ENCODE measurements at regions not wholly inside any gene's neighbourhood (a gene's known extent, or its start where the extent isn't known, plus 50 kb on each side); places are given as distances from the start of the nearest gene placed in this dataset.

DNA sequence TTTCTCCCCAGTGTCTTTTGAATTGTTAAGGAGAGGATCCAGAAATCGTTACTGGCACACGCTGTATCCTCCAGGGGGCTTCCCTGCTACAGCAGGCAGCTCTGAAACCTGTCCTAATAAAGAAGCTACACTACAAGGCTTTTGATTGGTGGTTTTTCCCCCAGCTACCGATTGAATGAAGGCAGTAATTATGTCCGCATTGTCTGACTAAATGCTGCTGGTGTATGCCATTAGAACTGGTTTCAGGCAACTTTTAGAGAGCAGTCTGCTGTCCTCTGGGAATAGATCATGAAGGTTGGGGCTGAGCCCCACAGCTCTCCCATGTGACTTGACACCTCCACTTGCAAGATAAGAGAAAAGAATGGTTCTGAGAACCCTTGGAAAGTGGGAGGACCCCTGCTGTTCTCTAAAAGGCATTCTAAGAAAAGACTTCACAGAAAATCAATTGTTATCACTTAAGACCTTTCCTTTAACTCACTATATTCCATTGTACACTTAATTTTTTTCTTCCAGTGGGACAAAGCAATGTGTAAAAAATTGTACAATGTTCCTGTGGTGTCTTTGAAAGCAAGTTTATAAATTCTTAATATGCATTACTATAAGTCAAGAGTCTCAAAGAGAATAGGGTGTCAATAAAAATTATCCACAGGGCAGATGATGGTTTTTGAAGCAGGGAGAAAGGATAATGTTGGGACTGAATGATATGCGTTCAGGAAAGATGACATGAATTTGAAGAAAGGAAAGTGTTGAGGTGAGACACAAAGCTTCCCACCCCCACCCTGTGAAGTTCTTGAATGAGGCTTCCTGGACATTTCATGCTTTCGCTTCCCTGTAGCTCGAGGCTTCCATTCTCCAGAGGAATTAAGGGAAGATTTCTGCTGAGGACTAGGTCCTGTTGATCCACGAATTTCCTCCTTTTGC, 53.0 kb upstream of the DAZL start:
- Histone ChIP-seq H3K4me3 (no peak overlapping the region), H3K27ac (no peak overlapping the region)

DNA sequence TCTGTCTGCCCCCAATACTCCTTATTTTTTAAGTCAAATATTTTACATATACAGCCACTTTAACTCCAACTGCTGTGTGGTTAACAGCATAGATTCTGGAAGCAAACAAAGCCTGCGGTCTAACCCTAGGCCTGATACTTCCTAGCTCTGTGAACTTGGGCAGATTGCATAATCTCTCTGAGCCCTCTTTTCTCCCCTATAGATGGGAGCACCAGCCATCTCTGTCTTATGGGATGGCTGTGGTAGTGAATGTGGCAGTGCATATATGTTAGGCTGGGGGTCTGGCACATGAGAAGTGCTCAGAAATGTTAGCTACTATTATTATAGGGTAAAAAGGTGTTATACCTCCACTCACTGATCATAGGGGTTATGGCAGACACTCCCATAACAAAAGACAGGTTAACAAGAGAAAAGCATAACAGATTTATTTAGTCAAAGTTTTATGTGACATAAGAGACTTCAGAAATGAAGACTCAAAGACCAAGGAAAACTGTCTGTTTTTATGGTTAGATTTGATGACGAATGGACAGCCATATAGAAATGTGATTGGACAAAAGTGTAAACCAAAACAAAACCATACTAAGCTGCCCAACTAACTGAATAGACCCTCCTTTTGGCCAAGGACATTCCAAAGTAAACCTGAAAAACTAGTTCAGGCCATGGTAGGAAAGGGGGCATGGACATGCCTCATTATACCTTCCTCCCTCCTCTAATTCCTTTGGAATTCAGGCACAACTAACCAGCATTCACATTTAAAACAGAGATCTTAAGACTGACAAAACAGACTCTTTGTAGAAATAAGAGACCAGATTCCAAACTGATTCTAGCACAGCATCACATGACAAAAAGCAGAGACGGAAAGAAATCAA, 53.9 kb upstream of the DAZL start:
- Histone ChIP-seq H3K4me3 (no peak overlapping the region), H3K27ac (no peak overlapping the region)

DNA sequence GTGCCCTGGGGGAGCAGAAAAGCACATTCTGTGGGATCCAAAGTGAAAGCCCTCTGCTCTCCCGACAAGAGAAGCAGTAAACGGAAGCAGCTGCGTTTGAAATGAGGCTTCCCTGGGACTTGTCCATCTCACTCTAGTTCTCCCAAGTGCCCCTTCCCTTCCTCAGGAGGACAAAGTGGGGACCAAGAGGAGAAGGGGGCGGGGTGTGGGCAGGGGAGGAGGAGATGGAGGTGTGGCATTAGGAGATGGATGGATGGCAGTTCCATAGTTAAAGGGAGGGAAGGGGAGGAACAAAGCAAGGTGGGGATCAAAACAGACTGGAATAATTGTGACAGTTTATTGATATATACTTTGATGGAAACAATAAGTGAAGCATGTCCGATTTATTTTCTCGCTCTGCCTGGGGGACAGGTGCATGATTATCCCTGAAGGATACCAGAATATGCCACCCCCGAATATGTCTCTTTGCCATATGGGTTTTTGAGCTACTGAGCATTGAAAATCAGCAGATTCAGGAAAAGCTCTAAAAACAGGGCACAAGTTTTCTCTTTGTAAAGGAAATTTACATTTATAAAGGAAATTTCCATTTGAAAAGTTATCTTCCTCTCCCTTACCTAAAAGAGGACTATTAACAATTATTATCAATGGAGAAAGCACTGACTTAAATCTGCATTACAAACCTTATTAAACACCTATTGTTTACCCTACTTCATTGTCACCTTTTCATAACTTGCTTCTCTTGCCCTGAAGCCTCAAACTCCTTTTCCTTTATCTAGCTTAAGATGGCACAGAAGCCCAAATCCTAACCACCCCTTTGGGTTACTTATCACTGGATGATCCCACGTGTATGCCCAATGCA, 58.9 kb upstream of the DAZL start:
- Histone ChIP-seq H3K27ac (no peak overlapping the region), H3K4me3 (no peak overlapping the region)

DNA sequence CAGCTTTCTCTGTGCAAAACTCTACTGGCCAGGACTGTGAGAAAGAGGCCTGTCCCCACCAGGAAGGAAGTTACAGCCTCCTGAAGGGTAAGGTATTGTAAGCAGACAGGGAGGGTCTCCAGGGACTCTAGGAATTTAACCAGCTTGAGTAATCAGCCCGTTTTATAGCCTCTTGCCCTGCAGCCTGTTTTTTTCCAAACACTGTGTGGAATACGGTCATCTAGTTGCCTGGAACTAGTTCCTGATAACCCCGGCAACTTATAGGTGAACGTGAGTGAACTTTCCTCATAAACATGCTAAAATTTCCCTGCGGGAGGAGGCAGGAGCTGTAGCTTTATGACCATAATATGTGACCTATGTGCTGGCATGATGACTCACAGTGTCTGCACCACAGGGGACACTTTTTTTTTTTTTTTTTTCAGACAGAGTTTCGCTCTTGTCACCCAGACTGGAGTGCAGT, 60.1 kb upstream of the DAZL start:
- H3K4me3 ChIP-seq, result no peak overlapping the region
- H3K27ac ChIP-seq, result no peak overlapping the region

DNA sequence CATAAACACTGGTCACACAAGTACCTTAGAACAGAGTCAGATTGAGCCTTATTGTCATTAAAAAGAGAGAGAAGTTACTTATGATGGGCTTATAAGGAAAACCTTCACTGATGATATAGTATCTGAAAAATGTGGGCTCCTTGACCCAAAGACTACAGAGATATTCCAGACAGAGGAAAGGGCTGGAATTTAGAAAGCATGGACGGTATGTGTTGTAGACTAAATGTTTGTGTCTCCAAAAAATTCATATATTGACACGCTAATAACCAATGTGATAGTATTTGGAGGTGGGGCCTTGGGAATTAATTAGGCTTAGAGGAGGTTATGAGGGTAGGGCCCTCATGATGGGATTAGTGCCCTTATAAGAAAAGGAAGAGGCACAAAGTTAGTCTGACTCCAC, 61.0 kb upstream of the DAZL start:
- Histone ChIP-seq H3K4me3 (no peak overlapping the region), H3K27ac (no peak overlapping the region)

DNA sequence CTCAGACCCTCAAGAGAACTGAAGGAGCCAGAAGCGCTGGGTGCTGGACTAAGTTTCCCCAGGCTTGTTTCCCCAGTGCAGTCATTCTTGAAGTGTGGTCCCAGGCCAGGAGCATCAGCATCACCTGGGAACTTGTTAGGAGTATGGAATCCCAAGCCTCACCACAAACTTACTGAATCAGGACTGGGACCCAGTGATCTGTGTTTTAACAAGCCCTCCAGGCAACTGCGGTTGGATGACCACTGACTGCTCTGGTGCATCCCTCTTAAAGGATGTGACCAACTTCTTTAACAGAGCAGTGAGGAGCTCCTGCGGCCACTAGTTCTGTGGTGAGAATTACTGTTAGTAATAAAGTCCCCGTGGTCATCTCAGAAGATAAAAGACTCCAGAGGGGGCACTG, 62.4 kb upstream of the DAZL start:
- Histone ChIP-seq H3K27ac (no peak overlapping the region), H3K4me3 (no peak overlapping the region)

DNA sequence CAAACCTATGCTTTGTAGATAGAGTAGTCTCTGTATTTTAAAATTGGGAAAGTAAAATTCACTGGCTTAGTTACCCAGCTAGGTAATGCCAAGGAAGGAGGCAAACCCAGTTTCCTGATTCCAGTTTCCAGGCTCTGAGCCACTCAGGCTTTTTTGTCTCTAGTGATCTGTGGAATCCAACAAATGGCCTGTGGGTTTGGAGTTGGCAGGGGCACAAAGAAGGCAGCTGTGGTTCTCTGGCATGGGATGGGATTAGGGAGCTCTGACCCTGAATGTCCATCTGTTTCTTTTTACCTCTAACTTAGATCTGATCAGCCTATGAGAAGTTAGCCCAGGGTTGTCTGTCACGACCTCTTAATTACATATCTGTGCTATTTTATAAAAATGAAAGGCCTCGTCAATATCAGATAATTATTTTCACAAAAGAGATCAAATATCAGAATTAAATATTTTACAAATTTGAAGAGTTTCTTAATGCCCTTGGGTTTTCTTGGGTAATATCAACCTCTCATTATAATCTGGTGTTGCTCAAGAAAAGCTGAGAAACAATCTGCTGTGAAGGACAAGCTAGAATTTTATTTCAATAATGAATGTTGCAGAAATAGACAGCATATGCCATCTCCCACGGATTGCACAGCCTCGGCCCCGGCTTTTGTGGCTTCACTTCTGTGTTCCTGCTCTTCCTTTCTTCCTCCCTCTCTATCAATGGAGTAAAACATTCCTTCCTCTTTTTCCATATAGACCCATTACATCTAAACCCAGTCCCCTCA, 63.7 kb upstream of the DAZL start:
- H3K27ac ChIP-seq, result no peak overlapping the region
- H3K4me3 ChIP-seq, result no peak overlapping the region

DNA sequence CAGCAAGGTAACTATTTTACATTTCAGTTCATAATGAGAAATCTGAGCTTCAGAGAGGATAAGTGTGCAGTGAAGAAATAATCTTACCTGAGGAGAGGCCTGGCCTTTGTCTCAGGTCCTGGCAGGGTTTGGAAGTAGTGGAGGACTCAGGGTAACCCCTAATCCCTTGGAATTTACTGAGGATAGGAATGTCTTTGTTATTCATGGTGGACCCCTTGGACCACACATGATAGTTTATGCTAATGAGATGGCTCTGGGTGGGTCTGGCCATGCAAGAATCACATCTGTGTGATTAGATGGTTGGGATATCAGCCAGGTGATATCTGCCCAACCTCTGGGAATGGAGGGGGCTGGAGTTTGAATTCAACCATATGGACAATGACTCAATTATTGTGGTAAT, 65.0 kb upstream of the DAZL start:
- H3K4me3 ChIP-seq, result no peak overlapping the region
- H3K27ac ChIP-seq, result no peak overlapping the region

DNA sequence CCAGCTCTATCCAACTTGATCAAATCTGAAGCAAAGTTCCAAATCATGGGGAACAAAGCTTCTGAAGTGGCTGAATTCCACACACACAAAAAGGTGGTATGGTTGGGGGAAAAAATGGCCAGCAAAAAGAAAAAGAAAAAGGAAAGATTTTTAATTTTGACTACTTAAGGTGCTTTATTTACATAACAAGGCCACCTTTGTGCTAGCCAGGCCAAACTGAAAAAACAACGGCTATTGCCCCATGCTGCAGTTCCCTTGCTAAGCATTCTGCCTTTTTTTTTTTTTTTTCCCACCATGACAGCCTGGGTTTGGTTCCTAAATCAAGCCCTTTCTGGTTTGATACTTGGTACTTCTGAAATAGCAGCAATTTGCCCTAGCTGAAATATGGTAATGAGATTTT, 66.5 kb upstream of the DAZL start:
- H3K4me3 ChIP-seq, result no peak overlapping the region
- H3K27ac ChIP-seq, result no peak overlapping the region

DNA sequence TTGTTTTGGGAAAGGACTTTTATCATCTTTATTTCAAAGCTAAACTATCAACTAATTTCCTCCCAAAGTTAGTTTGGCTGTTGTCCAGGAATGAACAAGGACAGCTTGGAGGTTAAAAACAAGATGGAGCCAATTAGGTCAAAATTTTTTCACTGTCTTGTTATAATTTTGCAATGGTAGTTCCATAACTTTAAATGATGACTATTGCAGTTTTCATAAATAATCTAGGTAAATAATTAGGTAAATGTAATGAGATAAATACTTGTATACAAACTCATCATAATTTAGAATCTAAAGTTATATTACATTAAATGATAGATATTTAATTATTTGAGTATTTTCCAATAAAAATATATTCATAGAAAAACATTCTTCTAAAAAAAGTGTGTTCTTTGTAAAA, 68.3 kb upstream of the DAZL start:
- Histone ChIP-seq H3K4me3 (no peak overlapping the region), H3K27ac (no peak overlapping the region)

DNA sequence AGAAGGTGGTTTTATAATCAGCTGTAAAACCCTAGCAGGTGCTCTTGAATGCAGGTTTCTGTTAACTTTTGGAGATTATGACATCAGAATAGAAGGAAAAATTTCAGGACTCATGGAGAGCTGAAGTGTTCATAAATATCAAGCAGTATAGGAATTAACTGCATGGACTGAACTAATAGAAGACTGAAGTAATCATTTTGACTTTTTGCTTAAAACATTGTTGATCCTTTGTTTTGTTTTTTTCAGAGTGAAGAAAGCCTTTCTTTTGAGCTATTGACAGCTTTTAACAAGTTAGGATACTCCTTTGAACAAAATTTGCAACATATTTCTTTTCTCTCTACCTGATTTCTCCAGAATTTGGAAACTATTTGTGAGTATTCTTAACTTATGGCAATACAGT, 70.6 kb upstream of the DAZL start:
- H3K4me3 ChIP-seq, result no peak overlapping the region

DNA sequence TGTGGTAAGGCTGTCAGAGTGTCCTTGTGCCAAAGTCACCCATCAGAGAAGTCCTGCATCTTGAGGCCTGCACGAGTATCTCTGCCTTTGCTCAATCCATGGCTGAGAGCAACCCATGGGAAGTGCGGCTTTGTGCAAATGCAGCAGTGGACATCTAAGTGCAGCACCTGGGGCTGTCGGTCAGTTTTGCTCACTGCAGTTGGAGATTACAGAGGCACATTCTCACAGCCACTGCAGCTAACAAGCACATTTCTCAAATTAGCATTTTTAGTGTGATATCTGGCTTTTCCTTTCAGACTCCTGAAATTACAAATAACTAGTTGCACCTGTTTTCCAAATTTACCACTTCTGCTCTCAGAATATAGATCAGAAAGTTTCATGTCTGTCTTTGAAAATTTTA, 81.5 kb upstream of the DAZL start:
- H3K27ac ChIP-seq, result no peak overlapping the region
- no peak overlapping the region for H3K4me3 ChIP-seq

More for the DNA sequence above, 70.6 kb upstream of the DAZL start:
- H3K27ac ChIP-seq, result no peak overlapping the region

DNA sequence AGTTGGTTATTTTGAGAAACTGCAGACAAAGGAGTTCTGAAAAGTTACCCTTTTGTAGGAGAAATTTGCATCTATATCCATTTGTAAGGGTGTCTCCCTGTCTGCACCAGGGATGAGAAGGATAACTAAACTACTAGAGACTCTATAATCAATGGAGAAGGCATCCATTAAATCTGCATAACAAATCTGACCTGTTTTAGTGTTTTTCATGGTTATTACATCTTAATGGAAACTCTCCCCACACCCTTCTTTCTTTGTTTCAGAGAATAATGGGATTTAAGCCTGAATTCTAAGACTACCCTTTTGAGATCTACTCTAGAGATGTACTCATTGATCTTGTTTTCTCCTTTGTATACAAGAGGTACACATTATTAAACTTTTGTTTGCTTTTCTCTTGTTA, 82.0 kb upstream of the DAZL start:
- Histone ChIP-seq H3K4me3 (no peak overlapping the region), H3K27ac (no peak overlapping the region)

DNA sequence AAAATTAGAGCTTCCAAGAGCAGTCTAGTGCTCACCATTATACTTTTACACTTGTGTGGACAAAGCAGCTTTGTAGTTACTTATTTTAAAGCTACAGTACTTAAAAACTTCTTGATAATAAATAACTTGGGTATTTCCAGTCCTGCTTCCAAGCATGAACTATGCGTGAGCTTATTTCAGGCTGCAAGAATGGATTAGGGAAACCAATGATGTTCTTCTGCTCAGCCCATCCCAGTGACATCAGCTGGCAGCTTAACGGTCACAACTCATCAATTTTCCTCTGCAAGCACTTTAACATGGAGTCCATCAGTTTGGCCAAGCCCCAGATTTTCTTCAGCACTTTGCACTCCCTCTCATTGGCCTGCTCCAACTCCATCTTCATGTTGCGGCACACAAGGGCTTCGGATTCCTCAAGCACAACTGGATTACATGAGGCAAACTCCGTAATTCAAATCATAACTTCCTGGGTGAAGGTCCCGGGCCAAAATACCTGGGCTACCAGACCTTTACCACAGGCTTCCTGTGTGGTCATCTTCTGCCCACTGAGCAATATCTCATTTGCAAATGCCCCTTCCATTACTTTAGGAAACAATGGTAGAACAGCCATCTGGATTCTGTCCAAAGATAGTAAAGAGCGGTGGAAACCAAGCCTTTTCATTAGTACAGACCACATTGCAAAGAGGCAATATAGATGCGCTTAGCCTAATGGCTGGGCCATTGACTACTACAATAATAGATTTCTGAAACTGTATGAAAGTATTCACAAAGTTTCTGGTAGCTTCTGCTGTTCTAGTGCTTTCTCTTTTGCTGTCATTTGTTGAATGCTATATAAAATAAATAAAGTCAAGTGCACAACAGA, 87.5 kb upstream of the DAZL start:
- Histone ChIP-seq H3K27ac (no peak overlapping the region), H3K4me3 (no peak overlapping the region)

DNA sequence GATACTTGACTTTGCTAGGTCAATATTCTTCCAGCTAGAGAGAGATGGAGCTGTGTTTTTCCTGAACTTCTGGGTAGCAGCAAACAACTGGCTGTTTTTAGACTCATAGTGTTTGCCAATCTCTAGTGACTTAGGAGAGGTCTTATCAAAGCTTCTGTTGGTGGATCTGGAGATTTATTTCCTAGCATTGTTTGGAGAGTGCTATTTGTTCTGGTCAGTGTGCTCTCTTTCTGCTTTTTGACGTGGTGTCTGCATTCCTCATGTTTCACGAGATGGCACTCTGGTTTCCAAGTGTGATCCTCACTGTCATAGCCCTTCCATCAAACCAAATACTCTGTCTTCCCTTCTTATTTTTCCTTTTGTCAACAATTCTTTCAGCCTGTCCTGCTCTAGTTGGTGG, 88.6 kb upstream of the DAZL start:
- no peak overlapping the region for H3K4me3 ChIP-seq
- H3K27ac ChIP-seq, result no peak overlapping the region

DNA sequence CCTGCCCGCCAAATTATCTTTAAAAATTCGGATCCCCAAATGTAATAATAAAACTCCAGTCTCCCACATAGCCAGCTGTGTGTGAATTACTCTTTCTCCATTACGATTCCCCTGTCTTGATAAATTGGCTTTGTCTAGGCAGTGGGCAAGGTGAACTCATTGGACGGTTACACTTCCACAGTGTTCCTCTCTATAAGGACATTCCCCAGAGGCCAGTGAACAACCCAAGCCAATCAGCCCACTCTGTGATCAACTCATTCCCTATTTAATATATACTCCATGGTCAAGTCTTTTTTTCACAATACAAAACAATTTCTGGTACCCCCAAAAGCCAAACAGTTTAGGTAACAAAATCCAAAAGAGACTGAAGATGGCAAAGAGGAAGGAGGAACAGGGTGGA, 90.5 kb upstream of the DAZL start:
- Histone ChIP-seq H3K4me3 (no peak overlapping the region), H3K27ac (no peak overlapping the region)

DNA sequence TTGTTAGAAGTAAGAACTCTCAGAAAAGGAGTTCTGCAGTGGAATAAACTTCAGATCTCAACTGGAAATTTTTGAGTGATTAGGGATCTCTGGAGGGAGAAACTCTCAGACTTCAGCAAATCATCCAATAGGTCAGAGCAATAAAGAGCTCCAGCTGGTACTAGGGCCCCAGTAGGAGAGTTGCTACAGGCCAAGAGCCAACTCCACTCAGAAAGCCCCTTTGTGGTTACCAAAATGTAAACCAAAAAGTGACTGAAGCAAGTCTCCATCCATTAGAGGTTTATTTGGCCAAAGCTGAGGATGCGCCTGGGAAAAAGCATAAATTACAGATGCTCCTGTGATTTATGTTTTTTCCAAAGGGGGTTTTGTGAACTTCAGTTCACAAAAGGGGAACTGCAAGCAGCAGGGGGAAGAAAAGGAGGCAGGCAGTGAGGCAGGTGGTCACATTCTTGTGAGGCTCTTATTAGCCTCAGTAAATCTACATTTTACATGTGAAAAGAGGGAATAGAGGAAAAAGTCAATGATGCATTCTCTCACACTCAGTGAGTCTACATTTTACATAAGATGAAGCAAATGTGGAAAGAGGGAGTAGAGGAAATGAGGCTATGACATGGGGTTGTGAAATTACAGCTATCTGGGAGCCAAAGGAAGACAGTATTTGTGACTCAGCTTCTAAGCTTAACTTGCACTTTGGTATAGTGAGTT, 92.4 kb upstream of the DAZL start:
- Histone ChIP-seq H3K27ac (peak overlapping the region in 1 of 21 experiments; percentile 24), H3K4me3 (no peak overlapping the region)

DNA sequence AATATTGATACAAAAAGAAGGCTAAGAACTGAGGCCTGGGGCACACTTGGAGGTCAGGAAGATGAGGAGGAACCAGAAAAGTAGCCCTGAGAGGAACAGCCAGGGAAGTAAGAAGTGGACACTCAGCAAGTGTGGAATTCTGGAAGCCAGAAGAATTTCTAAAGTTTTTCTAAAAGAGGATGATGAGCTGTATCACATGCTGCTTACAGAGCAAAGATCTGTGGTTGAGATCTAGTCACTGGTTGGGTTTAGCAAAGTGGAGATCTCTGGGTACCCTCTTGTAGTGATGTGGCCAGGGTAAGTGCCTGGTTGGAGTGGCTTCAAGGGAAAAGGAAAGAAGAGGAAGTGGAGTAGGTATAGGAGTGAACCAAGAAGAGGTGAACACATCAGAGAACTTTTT, 95.4 kb upstream of the DAZL start:
- H3K4me3 ChIP-seq, result no peak overlapping the region
- no peak overlapping the region for H3K27ac ChIP-seq
